ENCODE measurements at regions not wholly inside any gene's neighbourhood (a gene's known extent, or its start where the extent isn't known, plus 50 kb on each side); places are given as distances from the start of the nearest gene placed in this dataset.

DNA sequence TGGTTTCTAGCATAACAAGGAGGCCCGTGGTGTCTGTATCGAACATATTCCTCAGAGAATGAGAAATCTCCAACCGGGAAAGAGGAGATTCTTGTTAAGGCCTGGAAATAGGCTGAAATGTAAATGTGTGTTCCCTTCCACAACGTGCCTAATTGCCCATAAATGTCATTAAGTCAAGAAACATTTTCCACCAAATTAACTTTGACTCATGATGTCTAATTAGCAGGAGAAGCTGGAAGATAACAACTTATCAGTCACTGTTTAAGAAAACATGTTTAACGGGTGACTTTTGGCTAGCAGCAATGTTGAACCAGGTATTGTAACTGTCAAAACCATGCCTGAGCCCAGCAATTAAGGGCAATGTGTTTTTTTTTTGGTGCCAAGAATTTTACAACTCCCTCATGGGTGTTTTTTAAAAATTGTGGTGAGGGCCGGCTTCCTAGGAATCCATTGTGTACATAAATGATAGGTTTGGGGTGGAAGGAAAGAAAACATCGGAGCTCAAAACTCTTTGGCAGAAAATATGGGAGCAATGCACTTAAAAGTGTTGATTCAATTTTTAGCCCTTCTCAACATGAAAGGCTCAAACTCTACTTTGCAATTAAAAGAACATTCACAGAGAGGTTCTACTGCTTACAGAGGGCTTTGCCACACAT is 67.0 kb downstream of the OLIG1 start:
- Histone ChIP-seq H3K4me3 (ENCODE audit: insufficient read depth, low read length) (no peak overlapping the region), H3K9me3 (ENCODE audit: low read depth, low read length) (no peaks in the 10 kb centered on the region), H3K36me3 (ENCODE audit: insufficient read depth, low read length) (no peaks in the 10 kb centered on the region), H2AFZ (ENCODE audit: low read length) (no peak overlapping the region), H3K27me3 (ENCODE audit: insufficient read depth, low read length) (peaks cover 50% of the 10 kb centered on the region), H3K4me1 (ENCODE audit: insufficient read depth, low read length) (no peaks in the 10 kb centered on the region), H3K27ac (ENCODE audit: low read depth, low read length) (no peak overlapping the region), H3K79me2 (ENCODE audit: insufficient read depth, low read length) (no peaks in the 10 kb centered on the region), H4K20me1 (ENCODE audit: insufficient read depth, low read length) (no peaks in the 10 kb centered on the region), H3K4me2 (ENCODE audit: insufficient read depth, low read length) (no peak overlapping the region)
- TF ChIP-seq, protein P1, sequence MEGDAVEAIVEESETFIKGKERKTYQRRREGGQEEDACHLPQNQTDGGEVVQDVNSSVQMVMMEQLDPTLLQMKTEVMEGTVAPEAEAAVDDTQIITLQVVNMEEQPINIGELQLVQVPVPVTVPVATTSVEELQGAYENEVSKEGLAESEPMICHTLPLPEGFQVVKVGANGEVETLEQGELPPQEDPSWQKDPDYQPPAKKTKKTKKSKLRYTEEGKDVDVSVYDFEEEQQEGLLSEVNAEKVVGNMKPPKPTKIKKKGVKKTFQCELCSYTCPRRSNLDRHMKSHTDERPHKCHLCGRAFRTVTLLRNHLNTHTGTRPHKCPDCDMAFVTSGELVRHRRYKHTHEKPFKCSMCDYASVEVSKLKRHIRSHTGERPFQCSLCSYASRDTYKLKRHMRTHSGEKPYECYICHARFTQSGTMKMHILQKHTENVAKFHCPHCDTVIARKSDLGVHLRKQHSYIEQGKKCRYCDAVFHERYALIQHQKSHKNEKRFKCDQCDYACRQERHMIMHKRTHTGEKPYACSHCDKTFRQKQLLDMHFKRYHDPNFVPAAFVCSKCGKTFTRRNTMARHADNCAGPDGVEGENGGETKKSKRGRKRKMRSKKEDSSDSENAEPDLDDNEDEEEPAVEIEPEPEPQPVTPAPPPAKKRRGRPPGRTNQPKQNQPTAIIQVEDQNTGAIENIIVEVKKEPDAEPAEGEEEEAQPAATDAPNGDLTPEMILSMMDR (IDR thresholded peaks at IDR 0.05; ENCODE audit: extremely low read depth, low read depth, low read length): no peak
- no peak for DNase-seq (ENCODE audit: insufficient read length, low spot score, missing footprints)

- no peak for DNase-seq (ENCODE audit: insufficient read length, low spot score, missing footprints)
- Histone ChIP-seq H3K9me3 (ENCODE audit: low read depth, low read length) (no peaks in the 10 kb centered on the region), H3K4me3 (ENCODE audit: insufficient read depth, low read length) (no peak overlapping the region), H3K36me3 (ENCODE audit: insufficient read depth, low read length) (no peaks in the 10 kb centered on the region), H3K4me1 (ENCODE audit: insufficient read depth, low read length) (no peaks in the 10 kb centered on the region), H3K27me3 (ENCODE audit: insufficient read depth, low read length) (peaks cover 52% of the 10 kb centered on the region), H3K4me2 (ENCODE audit: insufficient read depth, low read length) (no peak overlapping the region), H4K20me1 (ENCODE audit: insufficient read depth, low read length) (no peaks in the 10 kb centered on the region), H3K27ac (ENCODE audit: low read depth, low read length) (no peak overlapping the region), H3K79me2 (ENCODE audit: insufficient read depth, low read length) (no peaks in the 10 kb centered on the region), H2AFZ (ENCODE audit: low read length) (no peak overlapping the region)
- TF ChIP-seq, protein P1 (IDR thresholded peaks at IDR 0.05; ENCODE audit: extremely low read depth, low read depth, low read length): no peak
Measured at GRCh38 chr21:33139084-33139483, 69.1 kb downstream of the OLIG1 start.

DNA sequence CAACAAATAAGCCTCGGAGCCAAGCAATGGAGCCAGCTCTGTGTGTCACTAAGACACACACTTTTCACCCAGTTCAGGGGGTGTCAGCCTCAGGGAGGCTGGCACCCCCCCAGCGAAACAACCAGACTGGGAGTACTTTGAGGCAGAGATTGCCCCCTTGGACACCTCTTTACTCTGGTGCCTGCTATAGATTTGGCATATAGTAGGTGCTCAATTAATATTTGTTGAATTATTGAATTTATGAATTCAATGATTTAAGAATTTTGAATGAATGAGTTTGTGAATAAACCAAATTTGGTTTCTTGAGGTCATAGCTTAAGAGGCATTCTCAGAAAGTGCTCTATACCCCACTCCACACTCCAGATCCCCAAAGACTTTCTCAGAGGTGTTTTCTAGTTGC is 70.3 kb downstream of the OLIG1 start:
- H3K4me3 ChIP-seq (ENCODE audit: insufficient read depth, low read length): no peak overlapping the region
- TF ChIP-seq, protein P1 (IDR thresholded peaks at IDR 0.05; ENCODE audit: extremely low read depth, low read depth, low read length): no peak
- DNase-seq (ENCODE audit: insufficient read length, low spot score, missing footprints): no peak

DNA sequence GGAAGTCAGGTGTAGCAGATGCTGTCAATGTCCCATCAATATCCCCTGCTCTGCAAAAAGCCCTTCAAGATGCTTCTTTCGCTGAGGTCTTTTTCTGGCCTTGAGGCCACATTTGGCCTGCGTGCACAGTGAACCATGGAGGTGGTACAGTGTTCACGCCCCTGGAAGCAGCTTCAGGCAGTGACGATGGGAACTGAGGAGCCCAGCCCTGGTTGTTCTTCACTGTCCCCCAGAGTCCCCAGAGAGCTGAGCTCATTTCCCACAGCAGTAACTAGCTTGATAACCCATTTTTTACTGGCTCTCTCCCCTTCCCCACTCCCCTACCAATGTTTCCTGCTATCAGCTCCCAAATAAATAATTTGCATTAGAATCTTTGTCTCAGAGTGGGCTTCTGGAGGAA is 76.5 kb downstream of the OLIG1 start:
- Histone ChIP-seq H3K36me3 (ENCODE audit: insufficient read depth, low read length) (no peaks in the 10 kb centered on the region), H2AFZ (ENCODE audit: low read length) (no peak overlapping the region), H3K4me3 (ENCODE audit: insufficient read depth, low read length) (no peak overlapping the region), H3K27ac (ENCODE audit: low read depth, low read length) (no peak overlapping the region), H4K20me1 (ENCODE audit: insufficient read depth, low read length) (no peaks in the 10 kb centered on the region), H3K9me3 (ENCODE audit: low read depth, low read length) (no peaks in the 10 kb centered on the region), H3K4me2 (ENCODE audit: insufficient read depth, low read length) (no peak overlapping the region), H3K27me3 (ENCODE audit: insufficient read depth, low read length) (peaks cover 30% of the 10 kb centered on the region), H3K79me2 (ENCODE audit: insufficient read depth, low read length) (no peaks in the 10 kb centered on the region), H3K4me1 (ENCODE audit: insufficient read depth, low read length) (no peaks in the 10 kb centered on the region)
- no peak for DNase-seq (ENCODE audit: insufficient read length, low spot score, missing footprints)
- TF ChIP-seq, protein P1 (IDR thresholded peaks at IDR 0.05; ENCODE audit: extremely low read depth, low read depth, low read length): no peak

More for the DNA sequence above, 70.3 kb downstream of the OLIG1 start:
- H4K20me1 ChIP-seq (ENCODE audit: insufficient read depth, low read length): no peaks in the 10 kb centered on the region
- H3K27me3 ChIP-seq (ENCODE audit: insufficient read depth, low read length): peaks cover 53% of the 10 kb centered on the region
- no peaks in the 10 kb centered on the region for H3K9me3 ChIP-seq (ENCODE audit: low read depth, low read length)
- no peak overlapping the region for H2AFZ ChIP-seq (ENCODE audit: low read length)
- H3K36me3 ChIP-seq (ENCODE audit: insufficient read depth, low read length): no peaks in the 10 kb centered on the region
- no peak overlapping the region for H3K4me2 ChIP-seq (ENCODE audit: insufficient read depth, low read length)
- no peak overlapping the region for H3K27ac ChIP-seq (ENCODE audit: low read depth, low read length)
- H3K4me1 ChIP-seq (ENCODE audit: insufficient read depth, low read length): no peaks in the 10 kb centered on the region
- H3K79me2 ChIP-seq (ENCODE audit: insufficient read depth, low read length): no peaks in the 10 kb centered on the region

All from osteoblast (primary cell).